ENCODE measurements at regions not wholly inside any gene's neighbourhood (a gene's known extent, or its start where the extent isn't known, plus 50 kb on each side); places are given as distances from the start of the nearest gene placed in this dataset.

GRCh38 chr13:63636316-63636993, 2220.8 kb upstream of the PCDH20 start:
- ATAC-seq: peak; percentile 69
- TF ChIP-seq TCF4 (CRISPR knock-in tag; IDR thresholded peaks at IDR 0.05; ENCODE audit: borderline replicate concordance) (peak; percentile 16; the same call in 1 of the 2 replicates), TSHZ2 (CRISPR knock-in tag; IDR thresholded peaks at IDR 0.05) (no peak)

- ATAC-seq: no peak
- TF ChIP-seq RARB (CRISPR knock-in tag; IDR thresholded peaks at IDR 0.05) (no peak), TSHZ2 (CRISPR knock-in tag; IDR thresholded peaks at IDR 0.05) (no peak), OSR1 (CRISPR knock-in tag; IDR thresholded peaks at IDR 0.05) (no peak), TCF4 (CRISPR knock-in tag; IDR thresholded peaks at IDR 0.05; ENCODE audit: borderline replicate concordance) (no peak), ZFP30 (CRISPR knock-in tag; IDR thresholded peaks at IDR 0.05) (no peak), CREB5 (CRISPR knock-in tag; IDR thresholded peaks at IDR 0.05; ENCODE audit: low read depth) (no peak), PPARA (CRISPR knock-in tag; IDR thresholded peaks at IDR 0.05; ENCODE audit: borderline replicate concordance) (no peak), ZNF70 (CRISPR knock-in tag; IDR thresholded peaks at IDR 0.05) (no peak), GLIS3 (CRISPR knock-in tag; IDR thresholded peaks at IDR 0.05) (no peak)
Observed at GRCh38 chr13:63632321-63632720, 2216.7 kb upstream of the PCDH20 start.

- TF ChIP-seq TSHZ2 (CRISPR knock-in tag; IDR thresholded peaks at IDR 0.05) (no peak), CSRNP3 (CRISPR knock-in tag; IDR thresholded peaks at IDR 0.05) (no peak), SNAI2 (CRISPR knock-in tag; IDR thresholded peaks at IDR 0.05) (no peak), ZFP30 (CRISPR knock-in tag; IDR thresholded peaks at IDR 0.05) (no peak), GLIS3 (CRISPR knock-in tag; IDR thresholded peaks at IDR 0.05) (no peak), TOX (CRISPR knock-in tag; IDR thresholded peaks at IDR 0.05; ENCODE audit: borderline replicate concordance) (no peak), OSR1 (CRISPR knock-in tag; IDR thresholded peaks at IDR 0.05) (no peak), ISL1 (CRISPR knock-in tag; IDR thresholded peaks at IDR 0.05) (no peak), ZNF565 (CRISPR knock-in tag; conservative IDR thresholded peaks at IDR 0.05; ENCODE audit: low read depth) (no peak), RARB (CRISPR knock-in tag; IDR thresholded peaks at IDR 0.05) (no peak)
- ATAC-seq: no peak
Observed at GRCh38 chr13:63631006-63631405, 2215.4 kb upstream of the PCDH20 start.

- TF ChIP-seq TCF4 (CRISPR knock-in tag; IDR thresholded peaks at IDR 0.05; ENCODE audit: borderline replicate concordance) (no peak), ISL1 (CRISPR knock-in tag; IDR thresholded peaks at IDR 0.05) (no peak), ZFP3 (CRISPR knock-in tag; IDR thresholded peaks at IDR 0.05) (no peak), GLIS3 (CRISPR knock-in tag; IDR thresholded peaks at IDR 0.05) (no peak), ESRRG (CRISPR knock-in tag; IDR thresholded peaks at IDR 0.05) (no peak), TSHZ2 (CRISPR knock-in tag; IDR thresholded peaks at IDR 0.05) (no peak), CSRNP3 (CRISPR knock-in tag; IDR thresholded peaks at IDR 0.05) (no peak), BACH2 (CRISPR knock-in tag; IDR thresholded peaks at IDR 0.05; ENCODE audit: borderline replicate concordance) (no peak)
- no peak for ATAC-seq
Observed at GRCh38 chr13:63629591-63629990, 2213.9 kb upstream of the PCDH20 start.
